Endothelial cell of umbilical vein (primary cell): ENCODE measurements at regions not wholly inside any gene's neighbourhood (a gene's known extent, or its start where the extent isn't known, plus 50 kb on each side); places are given as distances from the start of the nearest gene placed in this dataset.

Experiments
- CTCF ChIP-seq, 2 donors: IDR thresholded peaks; 1 replicate in 1 of 2; 2 replicates in 1 of 2; pipeline ENCODE4 v1.5.1; 2011; ENCODE audit warnings: low read length in 2 of 2, mild to moderate bottlenecking in 2 of 2, moderate library complexity in 2 of 2, control low read depth in 1 of 2, inconsistent platforms in 1 of 2, low read depth in 1 of 2; ENCODE audit not compliant: insufficient read depth in 1 of 2; ENCODE audit errors: extremely low read depth in 1 of 2
- EZH2 ChIP-seq: IDR thresholded peaks from 2 replicates; pipeline ENCODE4 v1.6.1; 2012; ENCODE audit warnings: borderline replicate concordance, low read depth, mild to moderate bottlenecking, moderate library complexity, low read length, inconsistent platforms; ENCODE audit not compliant: severe bottlenecking
- FOS ChIP-seq: IDR thresholded peaks from 2 replicates; pipeline ENCODE4 v1.6.1; 2011; ENCODE audit warnings: mild to moderate bottlenecking, low read length, moderate library complexity, borderline replicate concordance; ENCODE audit not compliant: insufficient read depth
- GATA2 ChIP-seq: IDR thresholded peaks from 2 replicates; pipeline ENCODE4 v1.7.0; 2011; ENCODE audit warnings: low read depth, mild to moderate bottlenecking, moderate library complexity, mixed read lengths, low read length; ENCODE audit not compliant: insufficient read length, insufficient read depth
- JUN ChIP-seq: IDR thresholded peaks from 2 replicates; pipeline ENCODE4 v1.6.1; 2011; ENCODE audit warnings: borderline replicate concordance, low read depth; ENCODE audit not compliant: insufficient read length, insufficient read depth
- MAX ChIP-seq: IDR thresholded peaks from 2 replicates; pipeline ENCODE4 v1.6.1; 2011; ENCODE audit not compliant: insufficient read depth, insufficient read length
- MYC ChIP-seq: IDR thresholded peaks from one replicate; pipeline ENCODE4 v1.6.1; 2011; ENCODE audit warnings: mild to moderate bottlenecking, low read depth, low read length
- POLR2A ChIP-seq: IDR thresholded peaks from 2 replicates; pipeline ENCODE4 v1.6.1; 2012; ENCODE audit warnings: low read depth, mild to moderate bottlenecking, control low read depth, low read length
- POLR2AphosphoS5 ChIP-seq: IDR thresholded peaks from 2 replicates; pipeline ENCODE4 v1.6.1; 2012; ENCODE audit warnings: low read depth, mild to moderate bottlenecking, control low read depth, low read length, moderate library complexity; ENCODE audit not compliant: insufficient read depth

DNA sequence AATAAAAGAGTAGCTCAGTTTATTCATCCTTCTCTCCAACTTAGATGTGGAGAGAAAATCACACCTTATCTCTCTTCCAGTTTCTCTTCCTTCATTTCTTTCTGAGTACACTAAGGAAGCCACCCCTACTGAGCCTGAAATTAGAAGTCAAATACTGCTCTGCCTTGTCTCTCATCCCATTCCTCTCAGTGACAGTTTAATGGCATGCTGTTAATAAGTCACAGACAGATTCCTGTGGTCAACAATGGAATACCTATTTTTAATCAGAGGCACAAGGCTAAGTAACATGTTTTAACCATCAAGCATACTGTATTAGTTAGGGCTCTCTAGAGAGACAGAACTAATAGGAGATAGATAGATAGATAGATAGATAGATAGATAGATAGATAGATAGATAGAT is 253.2 kb downstream of the HTR7 start:
- TF ChIP-seq POLR2A (no peak), MYC (no peak), CTCF (IDR thresholded peaks at IDR 0.05; ENCODE audit: extremely low read depth in 1 of 2, insufficient read depth in 1 of 2, low read depth in 1 of 2, low read length in 2 of 2) (no peak), GATA2 (no peak), EZH2 (no peak), MAX (no peak), POLR2AphosphoS5 (no peak), FOS (no peak), JUN (no peak)
